VCaP (cell line): ENCODE measurements at regions not wholly inside any gene's neighbourhood (a gene's known extent, or its start where the extent isn't known, plus 50 kb on each side); places are given as distances from the start of the nearest gene placed in this dataset.

Experiments
- H3K27ac ChIP-seq: fragments of 450-650 bp; 2 replicates; pipeline ENCODE4 v1.5.1; 2017
- CTCF ChIP-seq: fragments of 450-650 bp; conservative IDR thresholded peaks from 2 replicates; pipeline ENCODE4 v1.5.1; 2017; ENCODE audit warnings: mild to moderate bottlenecking, moderate library complexity

GRCh38 chr12:19894803-19895202 is 455.5 kb downstream of the AEBP2 start:
- no peak overlapping the region for H3K27ac ChIP-seq
- TF ChIP-seq CTCF, result no peak

GRCh38 chr12:19895246-19896020 is 456.1 kb downstream of the AEBP2 start:
- no peak for TF ChIP-seq CTCF

GRCh38 chr12:19896041-19896440 is 456.7 kb downstream of the AEBP2 start:
- H3K27ac ChIP-seq, result no peak overlapping the region
- no peak for TF ChIP-seq CTCF

More at GRCh38 chr12:19895246-19896020, 456.1 kb downstream of the AEBP2 start:
- H3K27ac ChIP-seq, result no peak overlapping the region

GRCh38 chr12:19896534-19896933 is 457.2 kb downstream of the AEBP2 start:
- no peak overlapping the region for H3K27ac ChIP-seq
- no peak for TF ChIP-seq CTCF

GRCh38 chr12:19897900-19898408 is 458.7 kb downstream of the AEBP2 start:
- H3K27ac ChIP-seq, result no peak overlapping the region
- no peak for TF ChIP-seq CTCF

- TF ChIP-seq CTCF, result no peak
- no peak overlapping the region for H3K27ac ChIP-seq
These were observed 462.5 kb downstream of the AEBP2 start for GRCh38 chr12:19901841-19902240.

- no peak overlapping the region for H3K27ac ChIP-seq
- no peak for TF ChIP-seq CTCF
These were observed 463.5 kb upstream of the PDE3A start for GRCh38 chr12:19904819-19905218.
